ENCODE measurements at regions not wholly inside any gene's neighbourhood (a gene's known extent, or its start where the extent isn't known, plus 50 kb on each side); places are given as distances from the start of the nearest gene placed in this dataset.
A peak's percentile ranks its signal among the peaks of the same experiment; 100 is the strongest.

- in situ Hi-C loops (cut with HindIII; ENCODE audit: low pct_unique_long_range_greater_than_20kb, low sequenced_read_pairs) = no loop called here
- DNase-seq (ENCODE audit: low read depth) = no peak
Observed at GRCh38 chr5:137567226-137567625, 68.1 kb upstream of the SPOCK1 start.

- in situ Hi-C loops (cut with HindIII; ENCODE audit: low pct_unique_long_range_greater_than_20kb, low sequenced_read_pairs) = no loop called here
- DNase-seq (ENCODE audit: low read depth) = no peak
Observed at GRCh38 chr5:137566780-137567179, 67.7 kb upstream of the SPOCK1 start.

DNA sequence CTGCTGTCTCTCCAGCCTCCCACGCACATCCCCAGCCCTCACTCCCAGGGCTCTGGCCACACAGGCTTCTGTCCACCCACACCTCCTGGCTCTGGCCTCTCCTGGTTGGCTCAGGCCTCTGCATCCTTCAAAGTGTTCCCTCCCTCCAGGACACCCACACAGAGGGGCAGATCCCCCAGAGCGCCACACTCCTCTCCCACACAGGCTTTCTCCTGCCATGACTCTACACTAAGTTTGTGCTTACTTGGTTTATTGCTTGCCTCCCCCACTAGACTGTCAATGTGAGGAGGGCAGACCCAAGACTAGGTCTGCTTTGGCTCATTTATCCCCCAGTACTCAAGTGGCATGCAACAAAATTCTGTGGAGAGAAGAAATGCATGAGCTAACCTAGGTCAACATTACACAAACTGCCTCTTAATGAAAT lies 67.0 kb upstream of the SPOCK1 start:
- in situ Hi-C loops (cut with HindIII; ENCODE audit: low pct_unique_long_range_greater_than_20kb, low sequenced_read_pairs) = no loop called here
- DNase-seq (ENCODE audit: low read depth) = no peak

GRCh38 chr5:137565450-137565849 lies 66.3 kb upstream of the SPOCK1 start:
- no peak for DNase-seq (ENCODE audit: low read depth)
- in situ Hi-C loops (cut with HindIII; ENCODE audit: low pct_unique_long_range_greater_than_20kb, low sequenced_read_pairs) = no loop called here

DNA sequence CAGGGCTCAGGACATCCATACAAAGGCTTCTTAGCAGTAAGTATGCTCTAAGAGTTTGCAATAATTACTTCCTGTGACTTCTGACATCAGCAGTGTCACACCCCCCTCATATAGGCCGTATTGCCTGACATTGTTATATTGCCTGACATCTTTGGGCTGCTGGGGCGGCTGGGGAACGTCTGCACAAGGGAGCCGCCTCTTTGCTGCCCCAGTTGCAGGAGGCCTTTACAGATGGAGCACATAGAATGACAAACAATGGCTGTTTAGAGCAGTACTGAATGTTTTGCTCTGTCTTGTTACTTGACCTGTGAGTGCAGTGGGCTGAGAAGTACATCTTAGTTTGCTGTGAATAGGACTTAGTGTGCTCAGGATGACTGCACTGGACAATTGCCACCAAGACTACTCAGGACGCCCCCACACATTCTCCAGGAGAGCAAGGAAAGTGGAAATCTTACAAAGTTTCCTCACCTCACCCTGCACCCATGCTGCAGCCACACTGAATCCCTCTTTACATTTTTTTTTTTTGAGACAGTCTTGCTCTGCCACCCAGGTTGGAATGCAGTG lies 65.4 kb upstream of the SPOCK1 start:
- in situ Hi-C loops (cut with HindIII; ENCODE audit: low pct_unique_long_range_greater_than_20kb, low sequenced_read_pairs) = no loop called here
- no peak for DNase-seq (ENCODE audit: low read depth)

GRCh38 chr5:137563646-137564397 lies 64.7 kb upstream of the SPOCK1 start:
- in situ Hi-C loops (cut with HindIII; ENCODE audit: low pct_unique_long_range_greater_than_20kb, low sequenced_read_pairs) = no loop called here
- peak; percentile 8 for DNase-seq (ENCODE audit: low read depth)

GRCh38 chr5:137563301-137563645 lies 64.1 kb upstream of the SPOCK1 start:
- in situ Hi-C loops (cut with HindIII; ENCODE audit: low pct_unique_long_range_greater_than_20kb, low sequenced_read_pairs) = no loop called here
- no peak for DNase-seq (ENCODE audit: low read depth)

DNA sequence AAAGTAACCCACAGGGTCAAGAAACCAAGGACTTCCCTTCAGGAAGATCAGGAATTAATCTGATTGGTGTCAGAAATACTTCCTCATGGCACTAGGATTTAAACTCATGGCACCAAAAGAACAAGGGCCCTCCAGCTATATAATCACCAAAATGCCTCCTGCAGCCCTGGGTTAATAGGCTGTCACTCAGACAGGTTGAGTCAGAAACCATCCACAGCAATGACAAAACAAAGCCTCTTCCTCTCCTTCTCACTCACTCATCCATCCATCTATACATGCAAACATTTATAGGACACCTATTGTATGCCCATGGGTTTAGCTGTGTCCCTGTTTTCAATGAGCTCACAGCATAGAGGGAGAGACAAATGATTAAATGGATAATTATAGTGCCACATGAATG lies 62.5 kb upstream of the SPOCK1 start:
- in situ Hi-C loops (cut with HindIII; ENCODE audit: low pct_unique_long_range_greater_than_20kb, low sequenced_read_pairs) = no loop called here
- DNase-seq (ENCODE audit: low read depth) = no peak

GRCh38 chr5:137560420-137560819 lies 61.3 kb upstream of the SPOCK1 start:
- DNase-seq (ENCODE audit: low read depth) = no peak
- in situ Hi-C loops (cut with HindIII; ENCODE audit: low pct_unique_long_range_greater_than_20kb, low sequenced_read_pairs) = no loop called here

Data from Caki2 (cell line).